Stimulated activated CD4-positive, alpha-beta T cell treated with anti-CD3 and anti-CD28 coated beads, Interleukin-12 subunit alpha, Interleukin-12 subunit beta, amount 100 ng/mL, for 4 hours (primary cell): ENCODE measurements at regions not wholly inside any gene's neighbourhood (a gene's known extent, or its start where the extent isn't known, plus 50 kb on each side); places are given as distances from the start of the nearest gene placed in this dataset.
"Not testable (repeated sequence)": the region's sequence is repeated elsewhere in the genome, so short reads cannot be mapped to it uniquely, and the experiment has no call there.

Experiments used
- DNase-seq: peaks from one replicate; pipeline ENCODE4 v3.0.0-alpha.2; 2020

- DNase-seq = no peak
Measured at GRCh38 chr2:41187376-41188122, 735.7 kb upstream of the SLC8A1 start.

GRCh38 chr2:41194230-41194629 lies 742.3 kb upstream of the SLC8A1 start:
- DNase-seq = no peak

- DNase-seq = no peak
Measured at GRCh38 chr2:41197781-41198180, 745.9 kb upstream of the SLC8A1 start.

GRCh38 chr2:41199334-41199733 lies 747.4 kb upstream of the SLC8A1 start:
- no peak for DNase-seq

GRCh38 chr2:41204315-41204714 lies 752.4 kb upstream of the SLC8A1 start:
- no peak for DNase-seq

GRCh38 chr2:41206004-41206403 lies 754.1 kb upstream of the SLC8A1 start:
- no peak for DNase-seq

- DNase-seq = no peak
Measured at GRCh38 chr2:41207578-41207977, 755.7 kb upstream of the SLC8A1 start.

GRCh38 chr2:41210030-41210429 lies 758.1 kb upstream of the SLC8A1 start:
- DNase-seq = not testable (repeated sequence)

GRCh38 chr2:41216978-41217377 lies 765.1 kb upstream of the SLC8A1 start:
- no peak for DNase-seq

GRCh38 chr2:41222593-41222992 lies 770.7 kb upstream of the SLC8A1 start:
- no peak for DNase-seq

GRCh38 chr2:41234093-41234492 lies 782.2 kb upstream of the SLC8A1 start:
- DNase-seq = no peak

GRCh38 chr2:41241325-41242000 lies 789.6 kb upstream of the SLC8A1 start:
- DNase-seq = no peak

GRCh38 chr2:41242001-41242331 lies 790.1 kb upstream of the SLC8A1 start:
- DNase-seq = no peak

- no peak for DNase-seq
Measured at GRCh38 chr2:41267929-41268659, 779.7 kb upstream of the PKDCC start.

GRCh38 chr2:41283079-41283775 lies 764.6 kb upstream of the PKDCC start:
- no peak for DNase-seq

GRCh38 chr2:41293491-41293890 lies 754.3 kb upstream of the PKDCC start:
- DNase-seq = no peak

GRCh38 chr2:41294331-41294730 lies 753.5 kb upstream of the PKDCC start:
- no peak for DNase-seq

- DNase-seq = no peak
Measured at GRCh38 chr2:41313082-41313481, 734.7 kb upstream of the PKDCC start.

GRCh38 chr2:41314511-41315070 lies 733.2 kb upstream of the PKDCC start:
- no peak for DNase-seq

- DNase-seq = no peak
Measured at GRCh38 chr2:41319437-41319836, 728.4 kb upstream of the PKDCC start.

- DNase-seq = no peak
Measured at GRCh38 chr2:41320491-41320890, 727.3 kb upstream of the PKDCC start.

- no peak for DNase-seq
Measured at GRCh38 chr2:41321351-41321750, 726.5 kb upstream of the PKDCC start.

- no peak for DNase-seq
Measured at GRCh38 chr2:41326851-41327250, 721.0 kb upstream of the PKDCC start.
